ENCODE measurements at regions not wholly inside any gene's neighbourhood (a gene's known extent, or its start where the extent isn't known, plus 50 kb on each side); places are given as distances from the start of the nearest gene placed in this dataset.
"Not testable (repeated sequence)": the region's sequence is repeated elsewhere in the genome, so short reads cannot be mapped to it uniquely, and the experiment has no call there.

- WGBS, result 63% methylated on average over 7 of the region's 7 CpGs
- intact Hi-C loops (cut with DNase I), result no loop called here
- Histone ChIP-seq H3K36me3 (no peaks in the 10 kb centered on the region), H3K27me3 (no peaks in the 10 kb centered on the region), H3K4me1 (no peaks in the 10 kb centered on the region), H3K4me3 (no peak overlapping the region), H3K27ac (replicated peaks in 1 of 4) (no peak overlapping the region), H3K9me3 (no peaks in the 10 kb centered on the region)
- no peak for TF ChIP-seq POLR2AphosphoS5 (IDR thresholded peaks at IDR 0.05)
- DNase-seq (ENCODE audit: extremely low spot score), result no peak
Measured at GRCh38 chr6:164344801-164345291, 930.3 kb downstream of the QKI start.

DNA sequence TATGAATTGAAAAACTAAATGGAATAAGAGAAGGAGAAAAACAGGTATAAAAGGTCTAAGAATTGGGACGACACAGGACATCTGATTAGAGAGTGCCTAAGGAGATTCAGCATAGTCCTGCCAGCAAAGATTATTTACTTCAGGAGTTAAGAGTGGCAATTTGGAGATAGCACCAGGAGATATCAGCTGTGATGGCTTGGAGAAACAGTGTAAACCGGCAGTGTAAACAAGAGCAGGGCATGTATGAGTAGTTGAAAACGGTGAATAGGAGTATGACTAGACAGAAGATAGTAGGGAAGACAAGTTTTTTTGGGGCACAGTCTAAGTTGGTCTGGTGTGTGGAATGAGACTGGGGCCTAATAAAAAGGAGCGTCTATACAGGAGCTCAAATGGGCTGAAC is 924.9 kb downstream of the QKI start:
- intact Hi-C loops (cut with DNase I), result not testable (repeated sequence)

DNA sequence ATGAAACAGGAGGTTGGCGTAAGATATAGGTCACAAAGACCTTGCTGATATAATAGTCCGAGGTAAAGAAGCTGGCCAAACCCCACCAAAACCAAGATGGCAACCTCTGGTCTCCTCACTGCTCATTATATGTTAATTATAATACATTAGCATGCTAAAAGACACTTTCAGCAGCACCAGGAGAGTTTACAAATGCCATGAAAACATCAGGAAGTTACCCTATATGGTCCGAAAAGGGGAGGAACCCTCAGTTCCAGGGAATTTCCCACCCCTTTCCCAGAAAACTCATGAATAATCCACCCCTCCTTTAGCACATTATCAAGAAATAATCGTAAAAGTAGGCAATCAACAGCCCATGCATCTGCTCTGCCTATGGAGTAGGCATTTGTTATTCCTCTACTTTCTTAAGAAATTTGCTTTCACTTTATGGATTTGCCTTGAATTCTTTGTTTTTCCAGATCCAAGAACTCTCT is 923.4 kb downstream of the QKI start:
- WGBS, result 92% methylated on average over 4 of the region's 4 CpGs
- TF ChIP-seq POLR2A (IDR thresholded peaks at IDR 0.05; ENCODE audit: low read depth), result no peak
- TF ChIP-seq, protein P1, sequence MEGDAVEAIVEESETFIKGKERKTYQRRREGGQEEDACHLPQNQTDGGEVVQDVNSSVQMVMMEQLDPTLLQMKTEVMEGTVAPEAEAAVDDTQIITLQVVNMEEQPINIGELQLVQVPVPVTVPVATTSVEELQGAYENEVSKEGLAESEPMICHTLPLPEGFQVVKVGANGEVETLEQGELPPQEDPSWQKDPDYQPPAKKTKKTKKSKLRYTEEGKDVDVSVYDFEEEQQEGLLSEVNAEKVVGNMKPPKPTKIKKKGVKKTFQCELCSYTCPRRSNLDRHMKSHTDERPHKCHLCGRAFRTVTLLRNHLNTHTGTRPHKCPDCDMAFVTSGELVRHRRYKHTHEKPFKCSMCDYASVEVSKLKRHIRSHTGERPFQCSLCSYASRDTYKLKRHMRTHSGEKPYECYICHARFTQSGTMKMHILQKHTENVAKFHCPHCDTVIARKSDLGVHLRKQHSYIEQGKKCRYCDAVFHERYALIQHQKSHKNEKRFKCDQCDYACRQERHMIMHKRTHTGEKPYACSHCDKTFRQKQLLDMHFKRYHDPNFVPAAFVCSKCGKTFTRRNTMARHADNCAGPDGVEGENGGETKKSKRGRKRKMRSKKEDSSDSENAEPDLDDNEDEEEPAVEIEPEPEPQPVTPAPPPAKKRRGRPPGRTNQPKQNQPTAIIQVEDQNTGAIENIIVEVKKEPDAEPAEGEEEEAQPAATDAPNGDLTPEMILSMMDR (IDR thresholded peaks at IDR 0.05), result no peak

More for the DNA sequence above, 924.9 kb downstream of the QKI start:
- 82% methylated on average over 4 of the region's 4 CpGs for WGBS
- H3K27me3 ChIP-seq; H3K36me3 ChIP-seq; H3K9me3 ChIP-seq; DNase-seq (ENCODE audit: extremely low spot score); H3K4me1 ChIP-seq; H3K4me3 ChIP-seq; H3K27ac ChIP-seq (replicated peaks in 1 of 4): not testable (repeated sequence)

GRCh38 chr6:164337024-164337924 is 922.8 kb downstream of the QKI start:
- H3K9me3 ChIP-seq, result no peaks in the 10 kb centered on the region
- no peaks in the 10 kb centered on the region for H3K4me1 ChIP-seq
- H3K27ac ChIP-seq (replicated peaks in 1 of 4), result no peak overlapping the region
- H3K4me3 ChIP-seq, result no peak overlapping the region
- intact Hi-C loops (cut with DNase I), result no loop called here
- TF ChIP-seq, protein P1 (IDR thresholded peaks at IDR 0.05), result no peak
- TF ChIP-seq EP300 (IDR thresholded peaks at IDR 0.05) (no peak), POLR2A (IDR thresholded peaks at IDR 0.05; ENCODE audit: low read depth) (no peak), POLR2AphosphoS5 (IDR thresholded peaks at IDR 0.05) (no peak)
- H3K27me3 ChIP-seq, result no peaks in the 10 kb centered on the region
- DNase-seq (ENCODE audit: extremely low spot score), result no peak
- 95% methylated on average over 36 of the region's 50 CpGs for WGBS
- no peaks in the 10 kb centered on the region for H3K36me3 ChIP-seq

More for the DNA sequence above, 923.4 kb downstream of the QKI start:
- no peaks in the 10 kb centered on the region for H3K4me1 ChIP-seq
- intact Hi-C loops (cut with DNase I), result no loop called here
- no peak overlapping the region for H3K4me3 ChIP-seq
- H3K9me3 ChIP-seq, result no peaks in the 10 kb centered on the region
- DNase-seq (ENCODE audit: extremely low spot score), result no peak
- no peak overlapping the region for H3K27ac ChIP-seq (replicated peaks in 1 of 4)
- H3K36me3 ChIP-seq, result no peaks in the 10 kb centered on the region
- no peaks in the 10 kb centered on the region for H3K27me3 ChIP-seq

DNA sequence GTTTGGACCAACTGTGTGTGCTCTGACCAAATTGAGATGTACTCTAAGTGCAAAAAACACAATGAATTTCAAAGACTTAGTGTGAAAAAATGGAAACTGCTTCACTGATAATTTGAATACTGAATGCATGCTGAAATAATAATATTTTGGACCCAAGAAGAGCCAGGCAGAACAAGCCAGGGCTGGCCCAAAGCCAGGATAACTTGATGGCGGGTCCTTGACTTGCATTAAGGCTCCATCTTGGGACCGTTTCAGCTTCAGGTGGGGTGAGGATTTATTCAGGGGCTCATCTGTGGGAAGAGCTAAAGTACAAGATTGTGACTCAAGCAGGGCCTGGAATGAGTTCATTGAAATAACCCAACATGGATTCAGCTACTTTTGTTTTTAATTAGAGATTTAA is 921.9 kb downstream of the QKI start:
- H3K36me3 ChIP-seq, result no peaks in the 10 kb centered on the region
- WGBS, result 82% methylated on average over 2 of the region's 2 CpGs
- TF ChIP-seq POLR2AphosphoS5 (IDR thresholded peaks at IDR 0.05), result no peak
- no peak for TF ChIP-seq POLR2A (IDR thresholded peaks at IDR 0.05; ENCODE audit: low read depth)
- TF ChIP-seq, protein P1 (IDR thresholded peaks at IDR 0.05), result no peak
- TF ChIP-seq EP300 (IDR thresholded peaks at IDR 0.05), result no peak
- H3K4me1 ChIP-seq, result no peaks in the 10 kb centered on the region
- H3K4me3 ChIP-seq, result no peak overlapping the region
- H3K27me3 ChIP-seq, result no peaks in the 10 kb centered on the region
- intact Hi-C loops (cut with DNase I), result no loop called here
- H3K27ac ChIP-seq (replicated peaks in 1 of 4), result no peak overlapping the region
- DNase-seq (ENCODE audit: extremely low spot score), result no peak
- no peaks in the 10 kb centered on the region for H3K9me3 ChIP-seq

Measured in esophagus muscularis mucosa (tissue), 4 donors.